ENCODE measurements at regions not wholly inside any gene's neighbourhood (a gene's known extent, or its start where the extent isn't known, plus 50 kb on each side); places are given as distances from the start of the nearest gene placed in this dataset.

DNA sequence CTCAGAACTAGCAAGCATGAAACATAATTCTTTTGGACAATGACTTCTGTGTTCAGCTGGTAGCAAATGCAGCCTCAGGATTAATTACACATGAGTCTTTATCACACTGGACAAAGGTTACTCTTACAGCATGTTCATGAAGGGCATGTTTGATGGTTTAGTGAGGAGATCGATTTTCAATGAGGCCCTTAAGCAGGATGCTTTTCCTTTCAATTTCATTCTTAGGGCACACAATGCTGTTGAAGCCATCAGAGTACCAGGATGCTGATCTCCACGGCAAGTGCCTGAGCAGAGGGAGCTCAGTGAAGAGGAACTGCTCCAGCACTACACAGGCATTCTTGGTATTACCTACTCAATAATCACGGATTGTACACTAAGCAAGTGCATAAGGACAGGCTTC, 542.0 kb downstream of the SNAPC1 start:
- TF ChIP-seq, protein P1, sequence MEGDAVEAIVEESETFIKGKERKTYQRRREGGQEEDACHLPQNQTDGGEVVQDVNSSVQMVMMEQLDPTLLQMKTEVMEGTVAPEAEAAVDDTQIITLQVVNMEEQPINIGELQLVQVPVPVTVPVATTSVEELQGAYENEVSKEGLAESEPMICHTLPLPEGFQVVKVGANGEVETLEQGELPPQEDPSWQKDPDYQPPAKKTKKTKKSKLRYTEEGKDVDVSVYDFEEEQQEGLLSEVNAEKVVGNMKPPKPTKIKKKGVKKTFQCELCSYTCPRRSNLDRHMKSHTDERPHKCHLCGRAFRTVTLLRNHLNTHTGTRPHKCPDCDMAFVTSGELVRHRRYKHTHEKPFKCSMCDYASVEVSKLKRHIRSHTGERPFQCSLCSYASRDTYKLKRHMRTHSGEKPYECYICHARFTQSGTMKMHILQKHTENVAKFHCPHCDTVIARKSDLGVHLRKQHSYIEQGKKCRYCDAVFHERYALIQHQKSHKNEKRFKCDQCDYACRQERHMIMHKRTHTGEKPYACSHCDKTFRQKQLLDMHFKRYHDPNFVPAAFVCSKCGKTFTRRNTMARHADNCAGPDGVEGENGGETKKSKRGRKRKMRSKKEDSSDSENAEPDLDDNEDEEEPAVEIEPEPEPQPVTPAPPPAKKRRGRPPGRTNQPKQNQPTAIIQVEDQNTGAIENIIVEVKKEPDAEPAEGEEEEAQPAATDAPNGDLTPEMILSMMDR (IDR thresholded peaks at IDR 0.05): no peak
- no peak for TF ChIP-seq POLR2A (IDR thresholded peaks at IDR 0.05)

Data from adrenal gland (tissue), 5 donors.